H1 (cell line): ENCODE measurements at regions not wholly inside any gene's neighbourhood (a gene's known extent, or its start where the extent isn't known, plus 50 kb on each side); places are given as distances from the start of the nearest gene placed in this dataset.

ENCODE experiments used
- CTCF ChIA-PET: fragments of 300-600 bp; sonication (Branson Sonifier 250); formaldehyde crosslinking; loops from one replicate; lab custom pipeline; 2021; ENCODE audit not compliant: partially characterized antibody; lab: Charles Lee
- POLR2A ChIA-PET: fragments of 300-600 bp; sonication (Branson Sonifier 250); formaldehyde crosslinking; loops from one replicate; lab custom pipeline; 2021; ENCODE audit warnings: inconsistent platforms; ENCODE audit not compliant: partially characterized antibody; lab: Charles Lee
- DNase-seq, 2 experiments: peaks; one replicate each; pipeline versions ENCODE4 v3.0.0 to v3.0.0-alpha.2; 2010 to 2022; ENCODE audit warnings: low spot score in 2 of 2, low read depth in 1 of 2, mixed read lengths in 1 of 2
- FAIRE-seq: peaks from 2 replicates; lab custom pipeline; 2011; peaks lifted over from hg19 to GRCh38; lab: Jason Lieb, UNC
- H2AFZ ChIP-seq: 2 replicates; pipeline ENCODE4 v1.8.1; 2012; ENCODE audit warnings: low read length, inconsistent platforms
- H2AK5ac ChIP-seq: 2 replicates; pipeline ENCODE4 v1.6.1; 2013; ENCODE audit warnings: low read depth, low read length
- H2BK120ac ChIP-seq: replicated peaks from 2 replicates; pipeline ENCODE3; 2013; ENCODE audit warnings: low read depth, low read length, inconsistent platforms
- H2BK12ac ChIP-seq: 2 replicates; pipeline ENCODE4 v1.6.1; 2013; ENCODE audit warnings: low read depth, low read length
- H2BK15ac ChIP-seq: 2 replicates; pipeline ENCODE4 v1.6.1; 2013; ENCODE audit warnings: low read length
- H2BK20ac ChIP-seq: 2 replicates; pipeline ENCODE4 v1.6.1; 2013; ENCODE audit warnings: low read length
- H2BK5ac ChIP-seq: 2 replicates; pipeline ENCODE4 v1.6.1; 2013; ENCODE audit warnings: low read depth, low read length
- H3K14ac ChIP-seq: 2 replicates; pipeline ENCODE4 v1.6.1; 2013; ENCODE audit warnings: inconsistent platforms; ENCODE audit not compliant: insufficient read length
- H3K18ac ChIP-seq: 2 replicates; pipeline ENCODE4 v1.6.1; 2013; ENCODE audit warnings: low read length; ENCODE audit errors: extremely low read depth
- H3K23ac ChIP-seq: 2 replicates; pipeline ENCODE4 v1.6.1; 2013; ENCODE audit warnings: inconsistent platforms; ENCODE audit not compliant: insufficient read length
- H3K23me2 ChIP-seq: 2 replicates; pipeline ENCODE4 v1.6.1; 2013; ENCODE audit warnings: low read depth, low read length
- H3K27ac ChIP-seq: 2 replicates; pipeline ENCODE4 v1.6.1; 2011; ENCODE audit warnings: low read depth, low read length, inconsistent platforms
- H3K27me3 ChIP-seq, 4 experiments: replicated peaks in 1 of 4; 1 replicate in 1 of 4; 2 replicates in 3 of 4; pipeline versions ENCODE4 v1.6.1 to v1.8.1; 2011 to 2013; ENCODE audit warnings: low read length in 3 of 4, mild to moderate bottlenecking in 3 of 4, inconsistent platforms in 2 of 4, mixed read lengths in 2 of 4, moderate library complexity in 1 of 4; ENCODE audit not compliant: control insufficient read depth in 3 of 4, insufficient read depth in 3 of 4; ENCODE audit errors: extremely low read depth in 1 of 4
- H3K36me3 ChIP-seq, 4 experiments: 2 replicates each; pipeline versions ENCODE4 v1.6.1 to v1.8.1; 2011 to 2013; ENCODE audit warnings: mild to moderate bottlenecking in 4 of 4, low read length in 3 of 4, moderate library complexity in 2 of 4, control low read depth in 1 of 4, inconsistent platforms in 1 of 4; ENCODE audit not compliant: insufficient read depth in 4 of 4, control insufficient read depth in 2 of 4
- H3K4ac ChIP-seq: replicated peaks from 2 replicates; pipeline ENCODE3; 2013; ENCODE audit warnings: low read length, low read depth, mixed read lengths, inconsistent platforms; ENCODE audit not compliant: insufficient read length
- H3K4me1 ChIP-seq, 4 experiments: replicated peaks in 1 of 4; 1 replicate in 1 of 4; 2 replicates in 3 of 4; pipeline versions ENCODE4 v1.6.1 to v1.8.1; 2011 to 2013; ENCODE audit warnings: low read length in 3 of 4, inconsistent platforms in 2 of 4, mixed read lengths in 1 of 4; ENCODE audit not compliant: insufficient read depth in 4 of 4, control insufficient read depth in 3 of 4
- H3K4me2 ChIP-seq, 2 experiments: 2 replicates each; pipeline versions ENCODE4 v1.6.1 to v1.8.1; 2011 to 2013; ENCODE audit warnings: low read depth in 2 of 2, low read length in 2 of 2, control low read depth in 1 of 2, inconsistent platforms in 1 of 2, mild to moderate bottlenecking in 1 of 2; ENCODE audit not compliant: insufficient read depth in 1 of 2
- H3K4me3 ChIP-seq, 4 experiments: fragments of 200-600, 300-600 bp in 1 of 4; sonication (generic), shearing (Covaris generic), sonication (Bioruptor Twin) in 1 of 4; 2 replicates each; pipeline versions ENCODE4 v1.5.1 to v1.8.1; 2011 to 2016; ENCODE audit warnings: low read length in 4 of 4, low read depth in 3 of 4, control low read depth in 2 of 4, inconsistent platforms in 2 of 4, mild to moderate bottlenecking in 2 of 4, mixed read lengths in 1 of 4, moderate library complexity in 1 of 4; ENCODE audit not compliant: insufficient read depth in 2 of 4; ENCODE audit errors: extremely low read depth in 1 of 4
- H3K56ac ChIP-seq: replicated peaks from 2 replicates; pipeline ENCODE3; 2013; ENCODE audit warnings: low read depth, mild to moderate bottlenecking, mixed read lengths, low read length, inconsistent platforms; ENCODE audit not compliant: insufficient read length
- H3K79me1 ChIP-seq: 2 replicates; pipeline ENCODE4 v1.6.1; 2013; ENCODE audit warnings: low read depth, low read length, control low read depth
- H3K79me2 ChIP-seq, 2 experiments: 2 replicates each; pipeline versions ENCODE4 v1.6.1 to v1.8.1; 2012 to 2013; ENCODE audit warnings: low read length in 2 of 2, mild to moderate bottlenecking in 2 of 2, inconsistent platforms in 1 of 2; ENCODE audit not compliant: insufficient read depth in 2 of 2, control insufficient read depth in 1 of 2
- H3K9ac ChIP-seq, 4 experiments: replicated peaks in 1 of 4; 1 replicate in 1 of 4; 2 replicates in 3 of 4; pipeline versions ENCODE4 v1.6.1 to v1.8.1; 2011 to 2013; ENCODE audit warnings: low read depth in 3 of 4, low read length in 3 of 4, control low read depth in 2 of 4, mild to moderate bottlenecking in 2 of 4, moderate library complexity in 2 of 4, inconsistent platforms in 1 of 4; ENCODE audit errors: extremely low read depth in 1 of 4
- H3K9me3 ChIP-seq, 2 experiments: 2 replicates each; pipeline versions ENCODE4 v1.6.1 to v1.8.1; 2012 to 2013; ENCODE audit warnings: mild to moderate bottlenecking in 2 of 2, moderate library complexity in 2 of 2, control low read depth in 1 of 2, inconsistent platforms in 1 of 2, low read depth in 1 of 2, low read length in 1 of 2, mixed read lengths in 1 of 2; ENCODE audit not compliant: insufficient read depth in 2 of 2
- H4K20me1 ChIP-seq, 2 experiments: replicated peaks in 1 of 2; 2 replicates each; pipeline versions ENCODE3 to v1.8.1; 2011 to 2013; ENCODE audit warnings: inconsistent platforms in 2 of 2, low read length in 2 of 2, mild to moderate bottlenecking in 1 of 2; ENCODE audit not compliant: insufficient read depth in 2 of 2, control insufficient read depth in 1 of 2
- H4K5ac ChIP-seq: 2 replicates; pipeline ENCODE4 v1.6.1; 2013; ENCODE audit warnings: low read length, low read depth, mixed read lengths, inconsistent platforms; ENCODE audit not compliant: insufficient read length
- H4K8ac ChIP-seq: 2 replicates; pipeline ENCODE4 v1.8.0; 2013; ENCODE audit warnings: mild to moderate bottlenecking, moderate library complexity, low read length, inconsistent platforms; ENCODE audit not compliant: insufficient read depth; ENCODE audit errors: extremely low read depth
- H4K91ac ChIP-seq: replicated peaks from 2 replicates; pipeline ENCODE3; 2013; ENCODE audit warnings: low read length, mixed read lengths, inconsistent platforms; ENCODE audit not compliant: insufficient read length
- BCL11A ChIP-seq, 2 experiments: IDR thresholded peaks; one replicate each; pipeline ENCODE4 v1.6.1; 2011; ENCODE audit warnings: low read depth in 2 of 2, low read length in 2 of 2, mild to moderate bottlenecking in 2 of 2
- EGR1 ChIP-seq: IDR thresholded peaks from 2 replicates; pipeline ENCODE4 v1.6.1; 2011; ENCODE audit warnings: low read depth, low read length, borderline replicate concordance
- JUN ChIP-seq: IDR thresholded peaks from 2 replicates; pipeline ENCODE4 v1.6.1; 2011; ENCODE audit warnings: low read depth, mild to moderate bottlenecking, improper control_type of control experiment, low read length
- JUND ChIP-seq: IDR thresholded peaks from 2 replicates; pipeline ENCODE4 v1.6.1; 2011; ENCODE audit warnings: mild to moderate bottlenecking, improper control_type of control experiment, low read length
- WGBS, 2 experiments: shearing (Covaris generic) in 1 of 2; methylation state at CpG; one replicate each; pipeline versions ENCODE4 v1.1.6 to v1.1.7; 2013 to 2015; ENCODE audit warnings: low lambda C conversion rate in 2 of 2, mixed read lengths in 2 of 2, inconsistent platforms in 1 of 2, low coverage in 1 of 2, missing lambda C conversion rate in 1 of 2; ENCODE audit not compliant: insufficient replicate concordance in 2 of 2, insufficient coverage in 1 of 2, insufficient read length in 1 of 2; ENCODE audit errors: extremely low coverage in 1 of 2, missing lambda C conversion rate in 1 of 2; 5-methylcytosine and 5-hydroxymethylcytosine counted together

DNA sequence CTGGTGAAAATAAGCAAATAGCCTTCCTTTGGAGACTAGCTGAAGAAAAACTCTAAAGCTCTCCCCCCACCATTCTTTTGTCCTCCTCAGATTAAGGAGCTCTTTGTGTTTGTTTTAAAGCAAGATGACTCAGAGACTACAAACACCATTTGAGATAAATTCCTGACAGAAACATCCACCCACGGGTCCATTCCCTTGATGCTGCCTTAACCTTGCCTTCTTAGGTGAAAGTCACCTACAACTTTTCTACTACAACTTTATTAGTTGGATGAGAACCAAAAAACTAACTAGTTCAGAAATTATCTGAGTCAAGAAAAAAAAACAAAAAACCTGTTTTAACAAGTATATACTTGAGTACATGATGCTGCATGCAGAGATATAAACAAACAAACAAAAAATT, 831.1 kb downstream of the NR2F1-AS1 start:
- TF ChIP-seq EGR1 (peak; percentile 55), JUN (peak; percentile 49; the same call in 1 of the 2 replicates), BCL11A (IDR thresholded peaks at IDR 0.05; ENCODE audit: low read depth in 2 of 2, low read length in 2 of 2) (no peak), JUND (peak; percentile 80; the same call in 1 of the 2 replicates)
- H4K8ac ChIP-seq = no peak overlapping the region

More for the DNA sequence above, 831.1 kb downstream of the NR2F1-AS1 start:
- Histone ChIP-seq H3K14ac (no peak overlapping the region), H3K4me3 (no peak overlapping the region), H2AFZ (no peak overlapping the region), H3K36me3 (no peaks in the 10 kb centered on the region), H2BK20ac (no peak overlapping the region), H3K4me1 (peaks cover 0 to 5% (median 0%) of the 10 kb centered on the region in 4 experiments; a peak in 1 of 7 replicates), H3K9me3 (no peaks in the 10 kb centered on the region), H3K4me2 (no peak overlapping the region), H3K23ac (no peak overlapping the region), H4K20me1 (no peaks in the 10 kb centered on the region), H2BK15ac (no peak overlapping the region), H4K5ac (no peak overlapping the region), H3K9ac (no peak overlapping the region), H2BK12ac (no peak overlapping the region), H3K4ac (no peak overlapping the region), H2BK120ac (no peak overlapping the region), H3K56ac (no peak overlapping the region), H3K23me2 (no peaks in the 10 kb centered on the region), H3K79me1 (no peaks in the 10 kb centered on the region), H2AK5ac (no peak overlapping the region), H3K18ac (no peak overlapping the region), H4K91ac (no peak overlapping the region), H2BK5ac (no peak overlapping the region), H3K79me2 (no peaks in the 10 kb centered on the region), H3K27me3 (no peaks in the 10 kb centered on the region), H3K27ac (no peak overlapping the region)
- POLR2A ChIA-PET = no interaction called here
- 36% methylated on average over 1 of the region's 1 CpG; no CpG with 5 or more reads in 1 of the 2 experiments for WGBS, 2 experiments
- peak in 1 of 2 experiments; percentile 15 for DNase-seq
- FAIRE-seq = no peak
- CTCF ChIA-PET = no interaction called here
